Astrocyte (in vitro differentiated cells and primary cell): ENCODE measurements at regions not wholly inside any gene's neighbourhood (a gene's known extent, or its start where the extent isn't known, plus 50 kb on each side); places are given as distances from the start of the nearest gene placed in this dataset.

Experiments used
- DNase-seq: peaks from one replicate; pipeline ENCODE4 v3.0.0-alpha.2; 2010; ENCODE audit warnings: low read depth
- FAIRE-seq: peaks from 2 replicates; lab custom pipeline; 2011; peaks lifted over from hg19 to GRCh38; lab: Jason Lieb, UNC
- H2AFZ ChIP-seq: 2 replicates; pipeline ENCODE4 v1.6.0; 2012; ENCODE audit warnings: low read depth, low read length, inconsistent platforms
- H3K27ac ChIP-seq: 2 replicates; pipeline ENCODE4 v1.5.1; 2011; ENCODE audit warnings: low read depth, low read length, inconsistent platforms
- H3K27me3 ChIP-seq: 2 replicates; pipeline ENCODE4 v1.6.0; 2011; ENCODE audit warnings: low read length, inconsistent platforms; ENCODE audit not compliant: insufficient read depth
- H3K36me3 ChIP-seq: 2 replicates; pipeline ENCODE4 v1.5.1; 2011; ENCODE audit warnings: low read length, inconsistent platforms; ENCODE audit not compliant: insufficient read depth
- H3K4me1 ChIP-seq: 2 replicates; pipeline ENCODE4 v1.5.1; 2011; ENCODE audit warnings: low read length, inconsistent platforms; ENCODE audit not compliant: insufficient read depth
- H3K4me2 ChIP-seq: 2 replicates; pipeline ENCODE4 v1.6.0; 2012; ENCODE audit warnings: low read length, inconsistent platforms
- H3K4me3 ChIP-seq: 2 replicates; pipeline ENCODE4 v1.5.1; 2011; ENCODE audit warnings: low read depth, mild to moderate bottlenecking, low read length, inconsistent platforms; ENCODE audit not compliant: insufficient read depth
- H3K79me2 ChIP-seq: 2 replicates; pipeline ENCODE4 v1.6.0; 2012; ENCODE audit warnings: mild to moderate bottlenecking, low read length, inconsistent platforms; ENCODE audit not compliant: insufficient read depth
- H3K9ac ChIP-seq: 2 replicates; pipeline ENCODE4 v1.6.0; 2012; ENCODE audit warnings: mild to moderate bottlenecking, low read length, inconsistent platforms
- H3K9me3 ChIP-seq: 2 replicates; pipeline ENCODE4 v1.5.1; 2012; ENCODE audit warnings: low read depth, mild to moderate bottlenecking, low read length, inconsistent platforms; ENCODE audit not compliant: insufficient read depth
- H4K20me1 ChIP-seq: 2 replicates; pipeline ENCODE4 v1.6.0; 2012; ENCODE audit warnings: low read length, inconsistent platforms; ENCODE audit not compliant: insufficient read depth
- H3K27ac Mint-ChIP-seq: one replicate; pipeline ENCODE4 v1.8.0; 2021; ENCODE audit warnings: mild to moderate bottlenecking, mixed read lengths; ENCODE audit not compliant: unreplicated experiment
- H3K27me3 Mint-ChIP-seq: one replicate; pipeline ENCODE4 v1.8.0; 2021; ENCODE audit warnings: low read depth, mixed read lengths; ENCODE audit not compliant: unreplicated experiment
- H3K36me3 Mint-ChIP-seq: one replicate; pipeline ENCODE4 v1.8.0; 2021; ENCODE audit warnings: low read depth, mixed read lengths; ENCODE audit not compliant: unreplicated experiment
- H3K4me1 Mint-ChIP-seq: one replicate; pipeline ENCODE4 v1.8.0; 2021; ENCODE audit warnings: low read depth, mixed read lengths; ENCODE audit not compliant: unreplicated experiment
- H3K4me3 Mint-ChIP-seq: one replicate; pipeline ENCODE4 v1.8.0; 2021; ENCODE audit warnings: mild to moderate bottlenecking, moderate library complexity, mixed read lengths; ENCODE audit not compliant: unreplicated experiment
- H3K9me3 Mint-ChIP-seq: one replicate; pipeline ENCODE4 v1.8.0; 2021; ENCODE audit warnings: mild to moderate bottlenecking, mixed read lengths; ENCODE audit not compliant: unreplicated experiment
- EZH2 ChIP-seq: IDR thresholded peaks from 2 replicates; pipeline ENCODE4 v1.6.1; 2012; ENCODE audit warnings: mild to moderate bottlenecking, low read length, inconsistent platforms; ENCODE audit not compliant: insufficient read depth
- TF ChIP-seq, protein P1 (sequence below): IDR thresholded peaks from 2 replicates; pipeline ENCODE4 v1.5.1; 2011; ENCODE audit warnings: low read depth, mild to moderate bottlenecking, inconsistent platforms, low read length, moderate library complexity; ENCODE audit not compliant: insufficient read depth

DNA sequence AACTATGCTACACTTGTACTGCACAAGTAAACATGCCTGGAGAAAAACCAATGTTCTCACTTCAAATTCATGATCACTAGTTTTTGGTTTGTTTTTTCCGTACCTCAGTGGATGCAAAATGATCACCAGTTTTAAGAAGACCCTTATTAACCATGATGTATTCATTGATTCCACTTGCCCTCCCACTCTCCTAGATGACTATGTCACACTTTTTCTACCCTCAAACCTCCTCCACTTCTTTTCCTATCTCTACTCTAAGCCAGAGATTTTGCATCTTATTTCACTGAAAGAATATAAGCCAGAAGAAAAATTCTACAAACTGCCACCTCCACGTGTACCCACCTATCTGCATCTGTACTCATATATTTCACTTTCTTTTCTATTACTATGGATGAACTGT lies 186.2 kb upstream of the NAMPT start:
- no peaks in the 10 kb centered on the region for H3K36me3 Mint-ChIP-seq
- no peak overlapping the region for H3K4me2 ChIP-seq
- no peaks in the 10 kb centered on the region for H3K9me3 ChIP-seq
- no peak overlapping the region for H3K4me3 Mint-ChIP-seq
- no peak overlapping the region for H3K9ac ChIP-seq
- H3K27me3 ChIP-seq, result no peaks in the 10 kb centered on the region
- no peaks in the 10 kb centered on the region for H3K36me3 ChIP-seq
- H3K4me1 Mint-ChIP-seq, result no peaks in the 10 kb centered on the region
- DNase-seq (no peak), FAIRE-seq (no peak)
- H3K4me3 ChIP-seq, result no peak overlapping the region
- no peak overlapping the region for H2AFZ ChIP-seq
- H4K20me1 ChIP-seq, result no peaks in the 10 kb centered on the region
- H3K27me3 Mint-ChIP-seq, result no peaks in the 10 kb centered on the region
- H3K79me2 ChIP-seq, result no peaks in the 10 kb centered on the region
- H3K4me1 ChIP-seq, result no peaks in the 10 kb centered on the region
- no peak overlapping the region for H3K27ac Mint-ChIP-seq
- no peaks in the 10 kb centered on the region for H3K9me3 Mint-ChIP-seq
- TF ChIP-seq, protein P1, sequence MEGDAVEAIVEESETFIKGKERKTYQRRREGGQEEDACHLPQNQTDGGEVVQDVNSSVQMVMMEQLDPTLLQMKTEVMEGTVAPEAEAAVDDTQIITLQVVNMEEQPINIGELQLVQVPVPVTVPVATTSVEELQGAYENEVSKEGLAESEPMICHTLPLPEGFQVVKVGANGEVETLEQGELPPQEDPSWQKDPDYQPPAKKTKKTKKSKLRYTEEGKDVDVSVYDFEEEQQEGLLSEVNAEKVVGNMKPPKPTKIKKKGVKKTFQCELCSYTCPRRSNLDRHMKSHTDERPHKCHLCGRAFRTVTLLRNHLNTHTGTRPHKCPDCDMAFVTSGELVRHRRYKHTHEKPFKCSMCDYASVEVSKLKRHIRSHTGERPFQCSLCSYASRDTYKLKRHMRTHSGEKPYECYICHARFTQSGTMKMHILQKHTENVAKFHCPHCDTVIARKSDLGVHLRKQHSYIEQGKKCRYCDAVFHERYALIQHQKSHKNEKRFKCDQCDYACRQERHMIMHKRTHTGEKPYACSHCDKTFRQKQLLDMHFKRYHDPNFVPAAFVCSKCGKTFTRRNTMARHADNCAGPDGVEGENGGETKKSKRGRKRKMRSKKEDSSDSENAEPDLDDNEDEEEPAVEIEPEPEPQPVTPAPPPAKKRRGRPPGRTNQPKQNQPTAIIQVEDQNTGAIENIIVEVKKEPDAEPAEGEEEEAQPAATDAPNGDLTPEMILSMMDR, result no peak
- no peak for TF ChIP-seq EZH2
- H3K27ac ChIP-seq, result no peak overlapping the region

DNA sequence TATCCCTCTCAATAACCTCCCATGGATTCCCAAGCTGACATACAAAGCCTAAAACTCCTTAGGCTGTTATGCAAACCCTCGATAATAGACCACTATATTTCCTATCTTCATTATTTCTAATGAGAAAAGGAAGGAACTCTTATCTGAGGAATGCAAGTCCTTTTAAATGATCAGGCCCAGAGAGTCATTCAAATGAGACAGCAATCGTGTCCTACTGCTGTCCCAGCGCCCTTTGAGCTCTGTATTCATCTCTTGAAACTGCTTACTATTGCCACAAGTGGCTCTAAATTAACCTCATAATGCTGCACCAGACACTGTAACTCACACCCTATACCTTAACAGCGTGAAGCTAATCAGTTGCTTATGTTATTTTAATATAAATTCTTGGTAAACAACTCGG lies 182.1 kb upstream of the NAMPT start:
- no peaks in the 10 kb centered on the region for H3K36me3 Mint-ChIP-seq
- H3K9me3 Mint-ChIP-seq, result no peaks in the 10 kb centered on the region
- H4K20me1 ChIP-seq, result no peaks in the 10 kb centered on the region
- H3K4me3 Mint-ChIP-seq, result no peak overlapping the region
- no peaks in the 10 kb centered on the region for H3K4me1 ChIP-seq
- no peaks in the 10 kb centered on the region for H3K36me3 ChIP-seq
- no peak for FAIRE-seq
- H3K27ac ChIP-seq, result no peak overlapping the region
- H3K4me3 ChIP-seq, result no peak overlapping the region
- no peak overlapping the region for H3K27ac Mint-ChIP-seq
- H3K9ac ChIP-seq, result no peak overlapping the region
- H3K4me1 Mint-ChIP-seq, result no peaks in the 10 kb centered on the region
- H3K4me2 ChIP-seq, result no peak overlapping the region
- H3K9me3 ChIP-seq, result no peaks in the 10 kb centered on the region
- H2AFZ ChIP-seq, result no peak overlapping the region
- no peak for TF ChIP-seq EZH2
- TF ChIP-seq, protein P1, result no peak
- no peak for DNase-seq
- H3K27me3 ChIP-seq, result no peaks in the 10 kb centered on the region
- no peaks in the 10 kb centered on the region for H3K27me3 Mint-ChIP-seq
- no peaks in the 10 kb centered on the region for H3K79me2 ChIP-seq

DNA sequence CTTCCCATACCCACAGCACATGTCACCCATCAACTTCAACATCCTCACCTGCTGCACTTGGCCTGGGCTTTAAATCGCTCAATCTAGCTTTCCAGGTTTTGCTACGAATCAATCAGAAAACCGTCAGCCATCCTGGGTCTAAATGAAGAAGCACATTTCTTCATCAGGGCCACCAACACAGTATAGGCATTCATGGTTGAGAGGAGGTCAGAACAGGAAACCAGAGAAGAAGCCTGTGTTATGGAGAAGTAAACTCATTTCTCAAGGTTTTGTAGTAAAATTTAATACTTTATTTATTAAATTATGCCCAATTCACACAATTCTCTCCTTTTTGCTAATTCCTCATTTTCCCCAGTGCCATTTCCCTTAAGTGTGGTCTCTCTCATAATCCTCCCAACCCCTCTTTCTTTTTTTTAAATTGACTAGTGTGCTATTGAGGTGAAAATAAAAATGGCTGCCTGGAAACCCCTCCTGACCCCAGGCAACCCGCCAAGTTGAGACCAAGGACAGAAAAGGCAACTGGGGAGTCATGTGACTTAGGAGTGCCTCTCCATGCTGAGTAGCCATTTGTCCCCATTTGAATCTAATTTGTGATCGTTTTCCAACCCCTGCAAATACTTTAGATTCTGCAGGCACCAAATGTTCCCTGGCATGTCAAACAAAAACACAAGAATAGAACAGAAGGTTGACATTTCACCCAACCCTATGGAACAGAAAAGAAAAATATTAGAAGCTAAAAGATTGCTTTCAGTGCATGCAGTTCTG lies 181.1 kb upstream of the NAMPT start:
- Mint-ChIP-seq H3K27me3 (no peaks in the 10 kb centered on the region), H3K4me3 (no peak overlapping the region), H3K27ac (no peak overlapping the region), H3K9me3 (no peaks in the 10 kb centered on the region), H3K36me3 (no peaks in the 10 kb centered on the region), H3K4me1 (peaks cover 2% of the 10 kb centered on the region)
- no peak overlapping the region for H2AFZ ChIP-seq
- no peak overlapping the region for H3K4me3 ChIP-seq
- FAIRE-seq (no peak), DNase-seq (no peak)
- H3K9me3 ChIP-seq, result no peaks in the 10 kb centered on the region
- no peak overlapping the region for H3K9ac ChIP-seq
- no peaks in the 10 kb centered on the region for H4K20me1 ChIP-seq
- H3K79me2 ChIP-seq, result no peaks in the 10 kb centered on the region
- no peak for TF ChIP-seq EZH2
- TF ChIP-seq, protein P1, result no peak
- H3K36me3 ChIP-seq, result no peaks in the 10 kb centered on the region
- no peaks in the 10 kb centered on the region for H3K4me1 ChIP-seq
- H3K27me3 ChIP-seq, result no peaks in the 10 kb centered on the region
- H3K27ac ChIP-seq, result no peak overlapping the region
- H3K4me2 ChIP-seq, result no peak overlapping the region
